GM21723 (cell line): ENCODE measurements at regions not wholly inside any gene's neighbourhood (a gene's known extent, or its start where the extent isn't known, plus 50 kb on each side); places are given as distances from the start of the nearest gene placed in this dataset.

ENCODE experiments used
- ATAC-seq: cut with Tn5 transposase; IDR thresholded peaks from one replicate; pipeline ENCODE4 v1.9.1; 2021; ENCODE audit warnings: mild to moderate bottlenecking, moderate library complexity; ENCODE audit not compliant: unreplicated experiment

DNA sequence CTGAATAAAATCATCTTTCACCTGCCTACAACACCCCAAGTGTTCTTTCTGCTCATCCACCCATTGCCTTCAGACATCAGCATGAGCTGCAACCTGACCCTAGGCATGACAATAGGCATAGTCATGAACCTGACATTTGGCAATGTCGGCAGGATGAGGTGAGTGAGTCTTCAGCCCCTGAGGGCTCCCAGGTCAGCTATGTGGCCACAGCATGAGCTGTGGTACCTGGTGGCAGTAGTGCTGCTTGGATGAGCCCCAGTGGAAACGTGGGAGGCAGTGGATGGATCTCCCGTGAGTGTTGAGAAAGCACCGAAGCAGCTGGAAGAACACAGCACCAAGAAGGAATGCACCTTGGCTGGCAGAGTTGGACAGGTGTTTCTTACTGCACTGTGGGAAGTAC, 334.8 kb upstream of the FAR2 start:
- ATAC-seq = no peak

DNA sequence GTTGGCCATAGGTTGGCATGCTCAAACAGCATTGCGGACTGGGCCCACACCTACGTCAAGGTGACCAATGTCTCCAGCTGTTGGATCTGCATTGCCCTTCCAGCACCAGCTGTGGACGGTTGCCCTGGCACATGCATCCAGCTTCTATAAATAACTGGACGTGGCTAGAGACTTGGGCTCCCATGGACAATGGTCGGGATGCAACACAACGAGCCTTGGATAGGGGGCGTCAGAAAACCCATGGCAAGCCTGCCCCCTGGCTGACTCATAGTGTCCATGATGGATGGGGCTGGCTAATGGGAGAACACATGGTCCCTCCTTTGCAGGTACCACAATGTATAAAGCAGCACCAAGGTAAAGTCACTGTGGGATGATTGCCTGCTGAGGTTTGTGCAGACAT, 331.6 kb upstream of the FAR2 start:
- ATAC-seq = no peak

GRCh38 chr12:28824193-28824846, 324.8 kb upstream of the FAR2 start:
- ATAC-seq = no peak

DNA sequence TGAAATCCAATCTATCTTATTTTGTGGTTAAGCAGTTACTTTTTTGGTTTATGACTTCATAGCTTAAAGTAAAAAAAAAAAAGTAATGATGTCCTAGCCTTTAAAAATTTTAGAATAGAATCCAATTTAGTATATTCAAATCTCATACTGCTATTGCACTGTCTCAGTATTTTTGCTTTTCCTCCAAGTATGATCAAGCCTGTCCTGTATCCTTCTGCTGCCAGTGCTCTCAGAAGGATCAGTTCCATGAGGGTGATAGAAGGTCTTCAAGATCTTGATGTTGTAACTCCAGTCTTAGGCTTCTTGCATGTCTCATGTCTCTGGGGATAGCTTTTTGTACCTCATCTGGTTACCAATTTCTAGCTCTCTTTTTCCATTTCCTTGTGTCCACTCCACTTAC, 324.2 kb upstream of the FAR2 start:
- ATAC-seq = no peak

DNA sequence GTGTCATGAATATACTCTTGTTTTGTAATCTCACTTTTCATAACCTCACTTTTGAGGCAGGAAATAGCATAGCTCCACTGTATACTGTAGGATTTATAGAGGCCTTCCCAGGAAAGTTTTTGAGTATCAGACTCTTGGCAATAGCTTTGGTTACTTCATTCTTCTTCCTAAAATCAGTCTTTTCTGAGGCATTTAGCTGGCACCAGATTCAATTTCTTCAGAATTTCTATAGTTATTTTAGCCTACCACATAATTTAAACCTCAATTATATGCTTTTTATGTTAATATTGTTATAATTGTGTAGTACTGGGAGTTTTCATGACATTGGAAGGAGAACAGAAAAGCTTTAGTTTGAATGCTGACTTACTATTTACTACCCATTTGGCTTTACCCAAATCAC, 322.3 kb upstream of the FAR2 start:
- no peak for ATAC-seq

GRCh38 chr12:28827861-28828260, 321.2 kb upstream of the FAR2 start:
- ATAC-seq = no peak

GRCh38 chr12:28828318-28828717, 320.8 kb upstream of the FAR2 start:
- ATAC-seq = no peak

GRCh38 chr12:28830491-28830890, 318.6 kb upstream of the FAR2 start:
- ATAC-seq = no peak

DNA sequence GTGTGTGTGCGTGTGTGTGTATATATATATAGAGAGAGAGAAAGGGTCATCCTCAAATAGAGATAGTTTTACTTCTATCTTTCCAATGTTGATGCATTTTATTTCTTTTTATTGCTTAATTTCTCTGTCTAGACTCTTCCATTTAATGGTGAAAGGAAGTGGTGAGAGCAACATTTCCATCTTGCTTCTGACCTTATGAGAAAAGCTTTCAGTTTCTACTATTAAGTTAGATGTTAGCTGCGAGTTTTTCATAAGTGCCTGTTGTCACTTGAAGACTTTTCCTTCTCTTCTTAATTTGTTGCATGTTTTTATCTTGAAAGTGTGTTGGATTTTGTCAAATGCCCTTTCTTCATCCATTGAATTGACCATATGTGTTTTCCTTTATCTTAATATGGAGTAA, 304.4 kb upstream of the FAR2 start:
- ATAC-seq = no peak

DNA sequence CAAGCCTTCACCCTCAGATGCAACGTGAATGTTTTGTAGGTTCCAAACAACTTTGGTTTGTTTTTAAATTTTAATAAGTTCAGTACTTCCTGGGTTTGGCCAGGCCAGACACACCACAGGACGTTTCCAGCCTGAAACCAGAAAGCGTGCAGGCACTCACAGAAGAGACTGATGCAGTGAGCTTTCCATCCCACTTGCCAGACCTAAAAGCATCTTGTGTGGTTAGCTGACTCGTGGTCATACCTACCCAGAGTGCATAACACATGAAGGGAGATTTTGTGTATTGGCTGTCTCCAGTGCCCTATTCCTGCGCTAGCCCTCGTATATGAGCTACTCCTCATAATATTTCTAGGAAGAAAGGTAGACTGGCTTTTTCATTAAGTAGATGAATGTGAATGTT, 297.3 kb upstream of the FAR2 start:
- no peak for ATAC-seq

DNA sequence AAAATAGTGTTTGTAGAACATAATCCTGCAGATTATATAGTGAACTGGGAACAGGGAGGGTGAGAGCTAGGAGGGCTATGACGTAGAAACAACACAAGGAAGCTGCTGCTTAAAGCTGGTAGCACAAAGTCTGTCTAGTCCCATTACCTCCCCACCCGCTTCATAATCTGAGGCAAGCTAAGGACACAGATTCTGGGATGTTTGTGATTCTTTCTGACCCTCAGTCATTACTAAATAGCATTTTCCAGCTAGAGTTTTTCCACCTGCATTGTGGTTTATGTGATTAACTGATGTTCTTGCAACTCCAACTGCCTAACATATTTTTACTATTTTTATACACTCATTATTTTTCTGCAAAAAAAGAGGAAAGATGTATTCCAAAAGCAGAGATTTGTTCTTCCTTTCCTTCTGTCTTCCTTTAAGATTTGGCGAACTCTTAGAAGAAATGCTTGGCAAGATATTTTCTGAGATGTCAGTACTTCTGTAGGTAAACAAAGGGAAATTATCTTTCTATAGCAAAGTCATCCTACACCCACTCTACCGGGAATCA, 293.2 kb upstream of the FAR2 start:
- ATAC-seq = no peak

GRCh38 chr12:28857369-28857768, 291.7 kb upstream of the FAR2 start:
- ATAC-seq = no peak

DNA sequence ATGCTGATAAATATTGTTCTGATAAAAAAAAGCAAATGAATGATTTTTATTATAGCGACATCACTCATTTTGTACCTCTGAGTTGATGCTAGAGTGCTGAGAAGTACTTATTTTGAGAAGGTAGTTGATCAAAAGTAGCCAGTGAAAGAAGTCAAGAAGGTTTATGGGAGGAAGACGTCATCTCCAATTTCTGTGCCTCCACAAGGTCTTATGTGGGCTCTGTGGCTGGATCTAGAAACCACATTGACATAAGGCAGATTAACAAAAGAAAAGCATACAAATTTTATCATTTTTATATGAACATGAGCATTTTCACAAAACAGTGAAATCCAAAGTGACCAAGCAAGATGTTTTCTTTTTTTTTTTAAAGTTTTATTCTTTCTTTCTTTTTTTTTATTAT, 289.5 kb upstream of the FAR2 start:
- ATAC-seq = no peak

DNA sequence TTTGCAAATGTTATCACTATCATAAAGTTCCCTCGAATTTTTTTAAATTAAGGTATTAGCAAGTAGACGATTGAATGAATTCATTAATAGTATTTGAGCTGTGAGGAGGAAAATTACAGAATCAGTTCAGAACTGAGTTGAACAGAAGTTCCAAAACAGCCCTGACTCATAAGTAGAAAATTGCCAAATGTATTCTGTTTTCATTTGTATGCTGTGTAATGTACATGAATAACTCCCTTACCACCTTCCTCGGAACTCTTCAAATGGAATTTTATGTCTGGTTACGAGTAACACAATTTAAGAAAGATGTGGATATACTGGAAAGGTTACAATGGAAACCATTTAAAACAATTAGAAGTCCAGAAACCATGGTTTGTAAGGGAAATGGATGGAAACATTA, 283.3 kb upstream of the FAR2 start:
- no peak for ATAC-seq

DNA sequence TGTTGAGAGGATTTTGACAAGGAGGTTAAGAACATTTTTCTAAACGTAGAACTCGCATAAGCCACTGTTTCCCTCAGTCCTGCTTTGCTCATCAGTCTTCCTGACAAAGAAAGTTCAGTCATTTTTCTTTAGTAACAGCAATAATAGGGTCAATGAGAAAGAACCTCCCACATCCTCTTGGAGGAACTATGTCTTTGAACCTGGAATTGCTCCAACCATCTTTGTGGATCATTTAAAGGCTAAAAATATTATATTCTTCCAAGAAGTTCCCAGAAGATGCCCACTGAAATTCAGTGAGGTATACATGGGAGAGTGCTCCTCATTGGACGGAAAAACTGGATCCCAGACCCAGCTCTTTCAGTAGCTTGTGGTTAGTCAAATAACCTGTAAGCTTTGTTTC, 282.8 kb upstream of the FAR2 start:
- no peak for ATAC-seq

DNA sequence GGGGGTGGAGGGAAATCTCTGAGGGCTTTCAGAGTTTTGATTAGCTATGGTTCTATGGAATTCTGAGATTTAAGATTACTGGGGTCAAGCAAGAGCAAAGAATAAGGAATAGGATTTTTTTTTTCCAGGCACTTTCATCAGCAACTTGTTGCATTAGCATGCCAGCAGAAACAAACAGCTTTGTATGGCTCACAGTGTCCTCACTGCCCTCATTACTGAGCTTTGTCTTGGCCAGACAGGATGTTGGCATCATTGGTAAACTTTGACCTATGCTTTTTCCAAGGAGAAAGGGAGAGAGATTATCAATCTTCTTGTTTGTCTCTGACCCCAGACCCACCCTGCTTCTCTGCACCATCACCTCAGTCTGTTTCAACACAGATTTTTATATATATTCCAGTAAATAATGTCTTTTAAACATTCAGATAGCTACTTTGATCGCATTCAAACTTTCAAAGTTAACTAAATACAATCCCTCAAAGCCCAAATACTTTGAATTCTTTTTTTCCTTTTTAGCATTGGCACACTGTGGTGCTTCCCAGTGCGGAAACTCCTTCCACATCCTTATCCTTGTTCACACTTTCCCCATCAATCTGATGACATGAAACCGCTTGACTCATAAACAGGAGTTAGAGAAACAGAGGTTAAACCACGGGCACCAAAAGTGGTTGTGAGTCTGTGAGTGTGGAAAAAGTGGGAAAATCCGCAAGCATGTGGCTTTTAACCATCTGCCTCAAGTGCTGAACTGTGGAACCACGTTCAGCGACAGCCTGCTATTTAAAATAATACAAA, 282.2 kb upstream of the FAR2 start:
- ATAC-seq = no peak

DNA sequence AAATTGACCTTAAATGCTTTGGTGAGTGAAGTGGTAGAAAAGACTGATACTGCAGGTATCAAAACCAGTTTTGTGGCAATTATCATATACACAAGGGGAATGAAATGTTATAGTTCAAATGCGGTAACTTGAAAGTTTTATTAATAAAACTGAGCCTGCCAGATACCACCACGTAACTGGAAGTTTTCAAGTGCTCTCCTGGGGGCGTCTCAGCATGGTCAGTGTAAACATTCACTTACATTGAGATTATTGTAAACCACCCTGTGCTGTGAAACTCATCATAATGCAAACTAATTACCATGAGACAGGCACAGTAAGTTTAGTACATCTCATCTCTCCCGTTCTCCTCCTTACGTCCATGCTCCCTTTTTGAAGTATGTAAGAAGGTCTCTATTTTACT, 280.7 kb upstream of the FAR2 start:
- no peak for ATAC-seq

DNA sequence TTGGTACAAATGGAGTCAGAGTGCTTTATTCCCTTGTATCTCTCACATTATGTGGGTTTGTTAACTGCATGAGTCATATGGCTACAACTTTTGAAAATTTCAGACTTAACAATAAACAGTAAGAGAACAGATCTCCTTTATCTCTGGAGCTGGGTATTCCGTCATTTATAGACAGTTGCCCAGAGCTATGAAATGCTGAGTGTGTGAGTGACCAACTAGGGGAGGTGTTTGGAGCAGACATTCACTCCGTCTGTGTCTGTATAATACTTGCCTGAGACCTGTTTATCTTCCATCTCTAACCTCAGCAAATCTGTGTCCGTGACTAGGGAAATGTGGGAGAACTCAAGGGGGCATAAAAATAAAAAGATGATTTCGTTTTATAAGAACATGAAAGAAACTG, 279.9 kb upstream of the FAR2 start:
- ATAC-seq = no peak

- no peak for ATAC-seq
These were observed 278.1 kb upstream of the FAR2 start for GRCh38 chr12:28870839-28871440.

GRCh38 chr12:28872654-28873268, 276.3 kb upstream of the FAR2 start:
- ATAC-seq = peak; percentile 65

- no peak for ATAC-seq
These were observed 274.3 kb upstream of the FAR2 start for GRCh38 chr12:28874758-28875157.
